ENCODE measurements at regions not wholly inside any gene's neighbourhood (a gene's known extent, or its start where the extent isn't known, plus 50 kb on each side); places are given as distances from the start of the nearest gene placed in this dataset.

GRCh38 chr12:123100882-123101281, 50.0 kb downstream of the PITPNM2 start:
- H3K27ac ChIP-seq (replicated peaks in 1 of 4) = no peak overlapping the region
- no peak for DNase-seq (ENCODE audit: extremely low spot score)
- H3K4me1 ChIP-seq = peaks cover 28 to 68% (median 56%) of the 10 kb centered on the region in 4 donors

GRCh38 chr12:123100450-123100849, 50.4 kb downstream of the PITPNM2 start:
- H3K4me3 ChIP-seq = no peak overlapping the region
- H3K9me3 ChIP-seq = no peaks in the 10 kb centered on the region
- peaks cover 0 to 6% (median 1%) of the 10 kb centered on the region in 4 donors for H3K36me3 ChIP-seq
- no peak for DNase-seq (ENCODE audit: extremely low spot score)
- H3K4me1 ChIP-seq = peaks cover 30 to 71% (median 56%) of the 10 kb centered on the region in 4 donors
- H3K27ac ChIP-seq (replicated peaks in 1 of 4) = no peak overlapping the region
- TF ChIP-seq POLR2A (IDR thresholded peaks at IDR 0.05; ENCODE audit: low read depth) (no peak), POLR2AphosphoS5 (IDR thresholded peaks at IDR 0.05) (no peak), CTCF (IDR thresholded peaks at IDR 0.05) (no peak), EP300 (IDR thresholded peaks at IDR 0.05) (no peak)
- WGBS = 95% methylated on average over 9 of the region's 9 CpGs
- H3K27me3 ChIP-seq = no peaks in the 10 kb centered on the region
- intact Hi-C loops (cut with DNase I) = no loop called here

More at GRCh38 chr12:123100882-123101281, 50.0 kb downstream of the PITPNM2 start:
- no peak for TF ChIP-seq POLR2A (IDR thresholded peaks at IDR 0.05; ENCODE audit: low read depth)
- H3K4me3 ChIP-seq = no peak overlapping the region
- H3K27me3 ChIP-seq = no peaks in the 10 kb centered on the region
- intact Hi-C loops (cut with DNase I) = no loop called here
- H3K36me3 ChIP-seq = peaks cover 0 to 8% (median 4%) of the 10 kb centered on the region in 4 donors
- WGBS = 94% methylated on average over 3 of the region's 3 CpGs
- H3K9me3 ChIP-seq = no peaks in the 10 kb centered on the region

- 92% methylated on average over 4 of the region's 5 CpGs for WGBS
- H3K27ac ChIP-seq (replicated peaks in 1 of 4) = no peak overlapping the region
- no peaks in the 10 kb centered on the region for H3K9me3 ChIP-seq
- H3K36me3 ChIP-seq = peaks cover 0 to 4% (median 0%) of the 10 kb centered on the region in 4 donors
- no peak for DNase-seq (ENCODE audit: extremely low spot score)
- peaks cover 38 to 79% (median 62%) of the 10 kb centered on the region in 4 donors for H3K4me1 ChIP-seq
- H3K27me3 ChIP-seq = no peaks in the 10 kb centered on the region
- intact Hi-C loops (cut with DNase I) = no loop called here
- no peak overlapping the region for H3K4me3 ChIP-seq
- no peak for TF ChIP-seq EP300 (IDR thresholded peaks at IDR 0.05)
- TF ChIP-seq POLR2A (IDR thresholded peaks at IDR 0.05; ENCODE audit: low read depth) = no peak
- no peak for TF ChIP-seq POLR2AphosphoS5 (IDR thresholded peaks at IDR 0.05)
- no peak for TF ChIP-seq CTCF (IDR thresholded peaks at IDR 0.05)
Observed at GRCh38 chr12:123099560-123100192, 51.2 kb downstream of the PITPNM2 start.

- Histone ChIP-seq H3K4me1 (peaks cover 47 to 88% (median 71%) of the 10 kb centered on the region in 4 donors), H3K4me3 (no peak overlapping the region), H3K9me3 (no peaks in the 10 kb centered on the region), H3K27me3 (no peaks in the 10 kb centered on the region), H3K27ac (replicated peaks in 1 of 4) (peak overlapping the region in 1 of 4 donors; percentile 77), H3K36me3 (peaks cover 0 to 4% (median 0%) of the 10 kb centered on the region in 4 donors)
- DNase-seq (ENCODE audit: extremely low spot score) = no peak
- intact Hi-C loops (cut with DNase I) = no loop called here
- 91% methylated on average over 2 of the region's 2 CpGs for WGBS
- TF ChIP-seq POLR2AphosphoS5 (IDR thresholded peaks at IDR 0.05) (no peak), CTCF (IDR thresholded peaks at IDR 0.05) (no peak), POLR2A (IDR thresholded peaks at IDR 0.05; ENCODE audit: low read depth) (no peak), EP300 (IDR thresholded peaks at IDR 0.05) (no peak)
Observed at GRCh38 chr12:123098780-123099179, 52.1 kb downstream of the PITPNM2 start.

- H3K9me3 ChIP-seq = no peaks in the 10 kb centered on the region
- H3K27ac ChIP-seq (replicated peaks in 1 of 4) = peak overlapping the region; percentile 31 to 77 (median 59)
- DNase-seq (ENCODE audit: extremely low spot score) = no peak
- WGBS = 56% methylated on average over 12 of the region's 12 CpGs
- peak; percentile 66 for TF ChIP-seq POLR2AphosphoS5 (IDR thresholded peaks at IDR 0.05)
- no peak for TF ChIP-seq EP300 (IDR thresholded peaks at IDR 0.05)
- intact Hi-C loops (cut with DNase I) = no loop called here
- peaks cover 0 to 4% (median 0%) of the 10 kb centered on the region in 4 donors for H3K36me3 ChIP-seq
- H3K4me3 ChIP-seq = no peak overlapping the region
- H3K27me3 ChIP-seq = no peaks in the 10 kb centered on the region
- peaks cover 50 to 89% (median 74%) of the 10 kb centered on the region in 4 donors for H3K4me1 ChIP-seq
Observed at GRCh38 chr12:123097561-123098084, 53.3 kb downstream of the PITPNM2 start.

All from esophagus muscularis mucosa (tissue), 4 donors.